HK-2 (cell line): ENCODE measurements at regions not wholly inside any gene's neighbourhood (a gene's known extent, or its start where the extent isn't known, plus 50 kb on each side); places are given as distances from the start of the nearest gene placed in this dataset.

Source experiments
- DNase-seq: peaks from one replicate; pipeline ENCODE4 v3.0.0-alpha.2; 2018; ENCODE audit not compliant: unreplicated experiment

DNA sequence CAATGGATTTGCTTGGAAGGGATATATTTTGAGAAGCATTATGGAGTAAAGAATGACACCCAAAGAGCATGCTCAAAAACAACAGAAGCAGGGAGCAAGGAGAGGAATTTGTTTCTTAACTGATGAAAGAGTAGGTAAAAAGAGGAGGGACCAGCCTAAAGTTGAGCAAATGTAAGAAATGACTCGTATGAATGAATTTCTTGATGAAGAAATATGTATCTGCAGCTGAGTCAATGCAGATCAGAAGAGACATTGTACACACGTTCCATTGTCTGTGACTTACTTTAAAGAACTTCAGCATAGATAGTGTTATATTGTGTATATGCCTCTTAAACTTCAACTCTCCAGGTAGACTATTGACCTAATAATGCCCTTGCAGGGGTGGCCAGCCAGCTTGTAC lies 112.7 kb upstream of the NREP start:
- no peak for DNase-seq

DNA sequence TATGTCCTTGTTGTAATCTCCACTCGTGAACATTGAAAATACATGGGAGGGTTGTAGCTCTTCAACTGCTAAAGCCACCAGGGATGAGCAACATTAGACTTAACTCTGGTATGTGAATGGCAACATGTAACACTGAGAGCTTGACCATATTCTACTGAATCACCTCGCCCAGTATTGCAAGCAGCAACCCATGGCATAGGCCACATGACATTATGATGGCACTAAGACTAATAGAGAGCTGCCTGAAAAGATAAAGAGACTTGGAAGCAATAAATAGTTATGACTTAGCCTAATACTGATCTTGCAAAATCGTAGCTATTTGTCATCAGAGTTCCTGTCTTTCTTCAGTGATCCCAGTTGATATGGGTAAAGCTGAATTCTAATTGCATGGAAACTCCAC lies 108.4 kb upstream of the NREP start:
- no peak for DNase-seq

DNA sequence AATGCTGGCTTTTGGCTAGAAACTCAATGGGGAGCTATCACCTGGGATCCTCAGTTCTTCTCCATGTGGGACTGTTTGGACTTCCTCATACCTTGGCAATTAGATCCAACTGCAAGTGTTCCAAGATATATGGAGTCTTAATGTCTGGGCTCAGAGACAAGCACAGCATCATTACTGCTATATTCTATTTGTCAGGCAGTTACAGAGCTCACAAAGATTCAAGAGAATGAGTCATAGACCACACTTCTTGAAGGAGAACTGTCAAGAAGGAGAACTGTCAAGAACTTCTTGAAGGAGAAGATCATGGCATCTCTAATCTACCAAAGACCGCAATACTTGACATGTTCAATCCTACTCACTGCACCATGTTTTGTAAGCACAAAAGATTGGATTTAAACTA lies 106.8 kb upstream of the NREP start:
- no peak for DNase-seq

DNA sequence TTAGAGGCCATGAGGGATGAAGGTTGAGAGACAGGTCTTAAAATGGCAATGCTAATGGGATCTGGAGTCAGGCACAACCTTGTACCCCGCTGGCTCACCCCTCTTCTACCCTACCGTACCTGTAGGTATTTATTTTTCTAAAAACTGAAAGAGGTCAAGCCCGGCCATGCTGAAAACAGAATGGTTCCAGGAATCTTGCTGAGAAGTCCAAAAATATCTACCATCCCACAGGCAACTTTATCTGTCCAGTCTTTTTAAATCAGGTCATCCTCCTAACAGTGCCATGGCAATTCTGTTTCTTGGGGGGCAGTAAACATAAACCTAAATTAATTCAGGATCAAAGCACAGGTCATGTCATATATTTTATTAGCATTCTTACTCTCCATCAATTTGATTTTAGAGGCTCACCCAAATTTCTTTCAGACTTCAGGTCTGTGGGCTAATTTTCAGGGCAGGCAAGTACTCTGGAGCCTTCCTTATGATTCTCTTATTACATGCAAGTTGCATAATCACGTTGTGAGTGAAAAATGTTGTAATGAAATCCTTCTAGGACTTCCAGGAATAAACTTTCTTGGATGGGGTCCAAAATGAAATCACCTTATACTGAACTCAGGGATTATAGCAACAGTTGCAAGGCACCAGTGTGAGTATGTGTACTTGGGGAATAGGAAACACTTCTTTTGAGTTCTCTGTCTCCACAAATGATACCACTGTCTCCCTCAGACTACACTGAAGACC lies 102.7 kb upstream of the NREP start:
- DNase-seq, result no peak

DNA sequence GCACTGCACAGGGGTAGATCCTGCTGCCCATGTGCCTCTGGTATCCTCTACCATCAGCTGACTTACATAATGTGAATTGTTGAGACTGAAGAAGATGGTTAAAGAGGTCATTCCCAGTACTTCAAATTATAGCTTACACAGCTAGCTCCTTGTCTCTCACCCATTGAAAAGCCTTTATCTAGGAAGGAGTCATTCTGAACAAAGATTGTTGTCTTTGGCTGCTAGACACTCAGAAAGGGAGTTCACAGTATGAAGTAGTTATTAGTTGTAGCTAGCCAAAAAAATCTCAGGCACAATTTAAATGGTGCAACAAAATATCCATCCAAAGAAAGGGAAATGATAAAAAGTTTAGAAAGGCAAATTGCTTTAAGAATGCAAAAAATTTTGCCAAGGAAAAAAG lies 102.0 kb upstream of the NREP start:
- DNase-seq, result no peak

DNA sequence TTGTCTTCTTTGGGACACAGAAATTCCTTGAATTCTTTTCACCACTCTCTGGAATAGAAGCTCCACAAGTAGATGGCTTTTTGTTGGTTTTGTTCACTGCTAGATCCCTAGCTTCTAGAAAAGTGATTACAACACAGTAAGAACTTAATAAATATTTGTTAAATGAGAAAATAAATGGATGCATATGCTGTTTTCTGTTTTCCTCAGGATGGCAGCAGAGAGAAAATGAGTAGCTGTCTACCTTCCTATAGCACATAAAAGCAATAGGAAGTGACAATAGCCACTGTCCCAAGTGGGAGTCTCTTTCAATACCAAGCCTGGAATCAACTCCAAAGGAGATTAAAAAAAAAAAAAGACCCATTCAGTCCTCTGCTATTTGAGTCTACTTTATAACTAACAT lies 100.6 kb upstream of the NREP start:
- no peak for DNase-seq

DNA sequence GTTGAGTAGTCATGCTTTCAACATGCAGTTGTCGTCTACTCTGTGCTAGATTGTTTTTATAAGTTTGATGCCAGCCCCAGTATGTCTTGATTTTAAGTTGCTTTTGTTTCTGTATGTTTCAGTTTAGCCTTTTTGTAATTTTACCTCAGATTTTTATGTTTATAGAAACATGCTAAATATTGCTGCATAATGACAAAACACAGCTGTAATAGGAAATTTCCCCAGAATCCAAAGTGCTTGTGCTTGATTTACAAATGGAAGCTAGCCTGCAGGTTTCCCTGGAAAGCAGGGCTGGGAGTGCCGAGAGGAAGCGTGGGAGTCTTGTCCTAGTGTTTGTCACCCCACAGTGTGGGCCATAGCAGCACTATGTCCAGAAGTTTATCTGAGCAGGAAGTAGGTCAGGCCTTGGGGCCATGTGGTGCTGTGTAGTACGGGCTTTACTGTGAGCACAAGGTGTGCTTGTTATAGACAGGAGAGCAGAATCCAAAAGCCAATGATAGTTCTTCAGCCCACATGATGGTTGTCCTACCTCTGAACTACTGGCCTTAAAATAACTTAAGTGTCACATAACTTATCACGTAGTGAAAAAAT lies 100.0 kb upstream of the NREP start:
- no peak for DNase-seq

DNA sequence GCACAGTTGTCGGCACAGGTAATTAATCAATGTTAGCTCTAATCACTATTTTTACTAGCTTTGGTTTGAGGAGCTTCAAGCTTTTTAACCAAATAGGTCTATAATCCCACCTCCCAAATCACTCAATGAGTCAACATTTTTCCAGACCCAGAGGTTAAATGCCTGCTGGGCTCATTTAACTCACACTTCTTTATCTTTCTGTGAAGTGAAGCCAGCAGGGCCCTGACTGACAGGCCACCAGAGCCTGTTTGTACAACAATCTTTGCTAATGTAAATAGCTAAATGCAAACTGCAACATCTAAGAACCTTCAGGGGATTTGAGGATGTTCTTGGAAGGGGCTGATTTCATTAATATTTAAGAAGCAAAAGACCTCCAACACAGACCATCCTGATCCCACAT lies 98.4 kb upstream of the NREP start:
- no peak for DNase-seq

DNA sequence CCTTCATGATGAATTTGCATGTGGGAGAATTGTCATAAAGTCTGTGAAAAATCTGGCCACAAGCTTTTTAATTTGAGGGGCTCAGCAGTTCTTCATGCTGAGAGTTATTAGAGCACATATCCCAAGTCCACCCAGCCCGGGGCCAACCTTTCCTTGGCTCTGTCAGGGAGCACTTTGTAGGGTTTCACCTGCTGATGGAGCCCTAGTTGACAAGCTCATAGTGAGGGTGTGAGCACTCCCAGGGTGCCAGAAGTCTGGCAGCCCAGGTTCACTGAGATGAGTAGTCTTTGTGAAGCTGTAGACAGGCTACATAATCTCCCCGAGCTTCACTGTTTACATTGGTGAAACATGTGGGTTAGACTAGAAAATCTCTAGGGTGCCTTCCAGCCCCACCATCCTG lies 97.2 kb upstream of the NREP start:
- DNase-seq, result no peak

DNA sequence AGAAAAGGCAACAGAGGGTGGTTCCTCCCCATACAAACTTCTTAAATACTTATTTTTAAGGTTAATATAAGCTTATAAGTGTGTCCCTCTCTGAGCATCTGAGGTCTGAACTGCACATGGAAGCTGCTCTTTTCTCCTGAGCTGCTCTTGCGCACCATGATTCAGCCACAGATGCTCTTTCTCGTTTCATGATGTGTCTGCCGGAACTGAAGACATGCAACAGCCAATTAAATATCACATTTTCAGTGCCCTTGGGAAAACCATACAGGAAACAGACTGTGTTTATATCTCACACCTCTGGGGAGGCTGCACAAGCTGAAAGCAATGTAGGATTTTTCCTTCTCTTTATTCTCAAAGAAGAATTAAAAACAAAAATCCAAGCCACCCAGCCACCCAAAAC lies 96.8 kb upstream of the NREP start:
- DNase-seq, result no peak

DNA sequence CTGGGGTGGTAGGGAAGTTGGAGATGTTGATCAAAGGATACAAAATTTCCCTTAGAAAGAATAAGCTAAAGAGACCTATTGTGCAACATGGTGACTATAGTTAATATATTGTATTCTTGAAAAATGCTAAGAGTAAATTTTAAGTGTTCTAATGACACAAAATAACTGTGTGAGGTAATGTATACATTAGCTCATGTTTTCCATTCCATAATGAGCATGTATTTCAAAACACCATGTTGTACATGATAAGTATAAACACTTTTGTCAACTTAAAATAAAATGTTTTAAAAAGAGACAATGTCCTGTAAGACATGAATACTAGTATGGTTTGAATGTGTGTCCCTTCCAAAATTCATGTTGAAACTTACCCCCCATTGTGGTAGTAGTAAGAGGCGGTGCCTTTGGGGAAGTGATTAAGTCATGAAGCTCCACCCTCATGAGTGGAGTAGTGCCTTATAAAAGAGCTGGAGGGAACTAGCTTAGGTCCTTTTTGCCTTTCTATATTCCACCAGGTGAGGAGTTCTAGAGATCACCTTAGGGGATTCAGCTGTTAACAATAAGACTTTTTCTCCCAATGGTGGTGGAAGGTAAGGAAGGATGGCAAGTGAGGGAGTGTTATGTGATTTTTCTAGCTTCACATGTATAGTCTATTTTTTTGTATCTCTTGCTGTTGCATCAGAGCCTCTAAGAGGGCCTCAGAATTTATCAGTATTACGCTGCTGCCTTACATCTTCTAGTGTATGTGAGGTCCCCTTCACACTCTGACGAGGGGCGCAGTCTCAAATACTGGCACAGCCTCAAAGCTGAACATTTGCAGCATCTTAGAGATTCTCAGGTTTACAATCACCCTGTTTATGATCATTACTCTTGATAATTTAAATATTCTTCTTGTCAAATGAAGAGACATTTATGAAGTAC lies 94.9 kb upstream of the NREP start:
- no peak for DNase-seq

DNA sequence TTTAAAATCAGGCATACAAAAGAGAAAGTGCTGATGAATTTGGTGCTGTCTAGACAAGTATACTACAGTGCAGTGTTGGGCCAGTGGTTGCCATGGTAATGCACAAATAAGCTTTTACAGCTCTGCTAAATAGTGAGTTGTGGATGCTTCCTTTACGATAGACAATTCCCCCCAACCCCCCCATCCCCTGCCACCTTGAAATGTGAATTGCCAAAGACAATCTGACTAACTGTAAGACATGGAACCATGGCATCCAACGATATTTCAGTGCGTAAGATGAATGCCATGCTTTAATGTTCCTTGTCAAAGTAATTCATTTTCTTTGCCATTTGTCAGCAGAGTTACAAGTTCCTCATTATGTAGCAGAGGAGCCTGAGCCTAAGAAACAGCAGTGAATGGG lies 91.5 kb upstream of the NREP start:
- DNase-seq, result no peak

DNA sequence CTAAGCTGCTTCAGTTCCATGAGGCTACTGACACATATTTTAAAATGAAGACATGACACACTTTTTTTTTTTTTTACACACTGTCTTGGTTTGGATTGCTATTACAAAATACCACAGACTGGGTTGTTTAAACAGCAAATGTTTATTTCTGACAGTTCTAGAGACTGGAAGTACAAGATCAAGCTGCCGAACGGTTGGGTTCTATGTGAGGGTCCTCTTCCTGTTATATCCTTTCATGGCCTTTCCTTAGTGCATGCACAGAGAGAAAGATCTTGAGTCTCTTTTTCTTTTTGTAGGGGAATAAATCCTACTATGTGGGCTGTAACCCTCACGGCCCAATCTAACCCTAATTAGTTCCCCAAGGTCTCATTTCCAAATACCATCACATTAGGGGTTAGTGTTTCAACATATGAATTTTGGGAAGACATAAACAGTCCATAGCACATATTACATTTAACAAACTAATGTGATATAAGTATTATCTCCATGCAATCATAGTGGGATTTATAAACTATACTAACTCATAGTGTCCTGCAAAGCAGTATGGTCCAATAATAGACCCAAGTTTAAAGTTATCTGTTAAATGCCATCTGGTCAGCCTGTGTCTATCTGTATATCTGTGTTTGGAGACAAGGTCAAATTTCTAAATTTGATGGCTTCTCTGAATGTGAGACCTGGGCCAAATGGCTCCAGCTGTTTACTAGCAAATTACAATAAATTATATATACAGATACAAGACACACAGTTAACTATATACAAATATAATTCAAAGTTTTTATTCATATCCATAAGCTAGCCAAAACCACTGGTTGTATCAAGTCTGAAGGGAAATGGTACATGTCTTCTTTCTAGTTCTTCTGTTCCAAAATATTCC lies 90.3 kb upstream of the NREP start:
- no peak for DNase-seq

DNA sequence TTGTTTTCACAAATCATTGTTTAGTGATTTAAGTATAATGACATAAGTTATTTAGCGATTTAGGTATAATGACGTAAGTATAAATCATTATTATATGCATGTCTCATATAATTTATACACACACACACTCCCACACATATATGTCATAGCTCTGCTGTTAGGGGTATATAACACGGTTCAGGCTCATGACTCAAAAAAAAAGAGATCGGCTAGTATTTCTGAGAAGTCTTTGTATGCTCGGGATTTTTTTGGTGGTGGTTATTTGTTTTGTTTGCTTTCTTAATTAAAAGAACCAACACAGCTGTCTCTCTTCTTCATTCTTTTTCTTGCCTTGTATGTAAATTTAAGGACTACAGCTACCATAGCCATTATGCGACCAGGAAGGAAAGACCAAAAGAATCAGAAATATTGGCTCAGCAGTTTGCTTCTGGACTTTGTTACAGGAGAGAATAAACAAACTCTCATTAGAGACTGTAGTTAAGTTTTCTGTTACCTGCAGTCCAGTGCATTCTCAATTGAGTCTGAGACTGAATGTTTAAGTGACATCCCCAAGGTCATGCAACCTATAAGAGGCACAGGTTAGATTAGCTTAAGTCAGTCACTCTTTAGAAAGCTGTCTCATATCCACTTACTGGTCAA lies 83.2 kb upstream of the NREP start:
- DNase-seq, result no peak

DNA sequence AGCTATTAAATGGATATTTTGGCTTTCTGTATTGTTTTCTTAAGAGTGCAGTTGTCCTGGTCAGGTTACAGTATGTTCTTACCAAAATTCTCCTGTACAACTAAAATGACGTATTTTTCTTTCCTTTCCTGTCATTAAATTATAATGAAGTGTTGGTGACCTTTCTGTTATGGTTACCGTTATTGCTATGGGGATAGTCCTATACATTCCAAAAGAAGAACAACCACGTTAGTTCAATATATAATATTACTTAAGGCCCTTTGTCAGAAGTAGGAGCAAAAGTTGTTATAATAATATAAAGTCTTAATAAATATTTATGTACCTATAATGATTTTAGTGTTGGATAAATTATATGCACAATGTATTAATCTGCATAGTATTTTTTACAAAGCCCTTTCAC lies 82.4 kb upstream of the NREP start:
- DNase-seq, result no peak

DNA sequence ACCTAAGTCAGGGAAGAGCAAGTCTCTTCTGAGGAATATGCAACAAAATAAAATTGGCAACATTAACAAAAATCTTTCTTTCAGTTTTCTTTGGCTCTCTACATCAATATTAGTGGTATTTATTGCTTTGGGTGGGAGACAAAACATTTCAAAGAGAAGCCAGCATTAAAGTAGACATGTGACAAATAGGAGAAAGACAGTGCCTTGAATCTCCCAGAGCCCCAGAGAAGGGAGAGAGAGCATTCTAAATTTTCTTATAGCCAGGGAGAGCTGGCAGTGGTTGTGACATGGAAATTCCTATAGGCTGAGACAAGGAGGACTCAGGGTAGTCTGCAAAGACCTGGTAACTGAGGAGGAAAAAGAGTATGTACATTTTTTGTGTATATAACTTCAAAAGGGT lies 79.4 kb upstream of the NREP start:
- DNase-seq, result no peak

DNA sequence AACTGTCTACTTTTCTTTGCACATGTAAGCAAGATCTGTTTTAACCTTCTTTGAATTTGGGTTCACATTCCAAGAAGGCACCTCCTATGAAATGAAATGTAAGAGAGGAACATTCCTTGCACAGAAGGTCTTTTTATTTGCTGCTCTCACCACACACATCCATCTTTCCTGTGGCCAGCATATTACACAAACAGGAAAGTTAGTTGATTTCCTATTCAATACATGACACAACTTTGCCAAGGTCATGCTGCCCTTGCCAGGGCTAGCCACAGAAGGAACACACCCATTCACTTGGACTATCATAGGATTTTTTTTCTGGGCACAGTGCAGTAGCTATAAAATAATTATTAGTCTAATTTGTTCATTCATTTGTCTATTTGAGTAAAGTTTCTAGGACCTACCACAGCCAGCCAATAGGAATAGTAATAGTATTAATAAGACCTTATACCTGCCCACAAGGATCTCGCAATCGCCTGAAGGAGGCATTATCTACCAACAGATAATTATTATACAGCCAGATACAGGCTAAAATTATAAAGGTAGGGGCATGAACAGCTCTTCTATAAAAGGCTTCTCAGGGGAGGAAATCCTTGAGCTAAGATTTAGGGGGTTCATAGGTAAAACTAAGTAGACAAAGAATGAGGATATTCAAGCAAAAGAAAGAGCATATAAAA lies 78.1 kb upstream of the NREP start:
- no peak for DNase-seq

DNA sequence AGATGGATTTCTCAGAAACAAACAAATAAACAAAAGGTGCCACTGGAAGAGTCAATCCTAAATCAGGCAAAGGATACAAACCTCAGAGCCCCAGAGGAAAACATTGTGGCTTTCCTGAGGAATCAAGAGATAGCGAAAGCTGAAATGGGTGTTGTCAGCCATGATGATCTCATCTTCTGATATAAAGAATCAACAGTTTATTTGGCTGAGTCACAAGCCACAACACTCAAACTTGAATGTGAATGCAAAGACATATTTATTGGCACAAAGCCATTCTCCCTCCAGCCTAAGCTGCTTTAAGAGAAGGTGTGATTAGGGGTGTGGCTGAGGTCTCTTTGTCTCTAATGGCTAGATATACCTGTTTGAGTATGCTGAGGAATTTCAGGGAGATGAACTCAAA lies 73.3 kb upstream of the NREP start:
- no peak for DNase-seq

DNA sequence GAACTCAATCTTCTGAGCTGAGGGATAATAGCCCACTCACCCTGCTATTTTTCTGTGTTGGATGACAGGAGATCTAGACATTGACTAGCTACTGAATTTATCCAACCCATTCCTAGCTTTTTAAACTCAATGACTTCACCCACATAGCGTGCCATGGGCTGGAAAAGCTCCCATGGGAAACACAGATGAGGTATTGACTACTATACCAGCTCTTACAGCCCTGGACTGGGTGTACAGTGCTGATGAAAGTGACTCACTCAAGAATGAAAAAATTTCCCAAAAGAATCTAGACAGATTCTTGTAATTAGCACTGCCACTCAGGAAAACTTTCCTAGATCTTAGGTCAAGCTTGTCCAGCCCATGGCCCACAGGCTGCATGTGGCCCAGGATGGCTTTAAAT lies 72.7 kb upstream of the NREP start:
- DNase-seq, result no peak

DNA sequence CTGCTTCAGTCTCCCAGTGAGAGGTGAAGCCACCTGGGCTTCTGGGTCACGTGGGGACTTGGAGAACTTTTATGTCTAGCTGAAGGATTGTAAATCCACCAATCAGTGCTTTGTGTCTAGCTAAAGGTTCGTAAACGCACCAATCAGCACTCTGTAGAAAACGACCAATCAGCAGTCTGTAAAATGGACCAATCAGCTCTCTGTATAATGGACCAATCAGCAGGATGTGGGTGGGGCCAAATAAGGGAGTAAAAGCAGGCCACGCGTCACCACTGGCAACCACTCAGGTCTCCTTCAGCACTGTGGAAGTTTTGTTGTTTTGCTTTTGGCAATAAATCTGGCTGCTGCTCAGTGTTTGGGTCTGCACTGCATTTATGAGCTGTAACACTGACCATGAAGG lies 69.1 kb upstream of the NREP start:
- DNase-seq, result no peak

DNA sequence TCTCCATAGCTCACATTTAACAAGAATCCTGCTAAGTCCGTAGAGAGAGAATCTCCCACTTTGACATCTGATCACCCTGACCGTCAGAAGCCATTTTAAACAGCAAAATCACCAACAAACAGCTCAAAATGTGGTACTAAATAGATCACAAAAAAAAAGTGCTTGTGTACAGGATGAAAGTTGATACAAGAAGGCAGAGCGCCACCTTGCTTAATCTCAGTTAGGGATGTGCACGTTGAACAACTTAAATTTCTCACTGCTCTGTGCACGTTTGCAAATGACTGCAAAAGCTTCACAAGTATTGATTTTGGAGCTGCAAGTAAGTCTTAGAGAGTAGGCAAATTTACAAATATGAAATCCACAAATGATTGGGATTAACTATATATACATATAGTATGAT lies 63.1 kb upstream of the NREP start:
- DNase-seq, result no peak
